ENCODE measurements at regions not wholly inside any gene's neighbourhood (a gene's known extent, or its start where the extent isn't known, plus 50 kb on each side); places are given as distances from the start of the nearest gene placed in this dataset.
A peak's percentile ranks its signal among the peaks of the same experiment; 100 is the strongest.
"Not testable (repeated sequence)": the region's sequence is repeated elsewhere in the genome, so short reads cannot be mapped to it uniquely, and the experiment has no call there.

GRCh38 chr13:79995334-79995733 is 345.6 kb downstream of the SPRY2 start:
- no peaks in the 10 kb centered on the region for H3K27me3 ChIP-seq (ENCODE audit: control insufficient read depth, insufficient read depth, low read length)
- no peak overlapping the region for H3K4me3 ChIP-seq (ENCODE audit: low read length)
- no peaks in the 10 kb centered on the region for H3K4me1 ChIP-seq (ENCODE audit: control insufficient read depth, insufficient read depth, low read length)
- H3K9me3 ChIP-seq (ENCODE audit: control insufficient read depth, insufficient read depth, low read length) = no peaks in the 10 kb centered on the region
- no peak for DNase-seq (ENCODE audit: low read depth, low spot score)
- no peak overlapping the region for H3K27ac ChIP-seq (ENCODE audit: low read length)
- no peaks in the 10 kb centered on the region for H3K36me3 ChIP-seq (ENCODE audit: control insufficient read depth, insufficient read depth, low read length)

GRCh38 chr13:79992111-79992510 is 348.8 kb downstream of the SPRY2 start:
- Histone ChIP-seq H3K4me1 (ENCODE audit: control insufficient read depth, insufficient read depth, low read length) (peaks cover 2% of the 10 kb centered on the region), H3K27ac (ENCODE audit: low read length) (no peak overlapping the region), H3K4me3 (ENCODE audit: low read length) (no peak overlapping the region), H3K9me3 (ENCODE audit: control insufficient read depth, insufficient read depth, low read length) (no peaks in the 10 kb centered on the region), H3K36me3 (ENCODE audit: control insufficient read depth, insufficient read depth, low read length) (no peaks in the 10 kb centered on the region), H3K27me3 (ENCODE audit: control insufficient read depth, insufficient read depth, low read length) (no peaks in the 10 kb centered on the region)
- no peak for DNase-seq (ENCODE audit: low read depth, low spot score)
- WGBS (ENCODE audit: insufficient coverage, insufficient read length) = no CpG with 5 or more reads among the region's 1 CpG

- Histone ChIP-seq H3K4me1 (ENCODE audit: control insufficient read depth, insufficient read depth, low read length) (peaks cover 2% of the 10 kb centered on the region), H3K36me3 (ENCODE audit: control insufficient read depth, insufficient read depth, low read length) (no peaks in the 10 kb centered on the region), H3K4me3 (ENCODE audit: low read length) (no peak overlapping the region), H3K27me3 (ENCODE audit: control insufficient read depth, insufficient read depth, low read length) (no peaks in the 10 kb centered on the region), H3K27ac (ENCODE audit: low read length) (no peak overlapping the region), H3K9me3 (ENCODE audit: control insufficient read depth, insufficient read depth, low read length) (no peaks in the 10 kb centered on the region)
- DNase-seq (ENCODE audit: low read depth, low spot score) = no peak
- WGBS (ENCODE audit: insufficient coverage, insufficient read length) = 100% methylated on average over 1 of the region's 2 CpGs
These were observed 350.9 kb downstream of the SPRY2 start for GRCh38 chr13:79990048-79990447.

GRCh38 chr13:79989217-79989661 is 351.7 kb downstream of the SPRY2 start:
- Histone ChIP-seq H3K9me3 (ENCODE audit: control insufficient read depth, insufficient read depth, low read length) (no peaks in the 10 kb centered on the region), H3K36me3 (ENCODE audit: control insufficient read depth, insufficient read depth, low read length) (no peaks in the 10 kb centered on the region), H3K4me3 (ENCODE audit: low read length) (no peak overlapping the region), H3K27ac (ENCODE audit: low read length) (no peak overlapping the region), H3K4me1 (ENCODE audit: control insufficient read depth, insufficient read depth, low read length) (peaks cover 2% of the 10 kb centered on the region), H3K27me3 (ENCODE audit: control insufficient read depth, insufficient read depth, low read length) (no peaks in the 10 kb centered on the region)
- DNase-seq (ENCODE audit: low read depth, low spot score) = no peak
- no CpG with 5 or more reads among the region's 3 CpGs for WGBS (ENCODE audit: insufficient coverage, insufficient read length)

GRCh38 chr13:79988573-79988972 is 352.4 kb downstream of the SPRY2 start:
- no CpG with 5 or more reads among the region's 3 CpGs for WGBS (ENCODE audit: insufficient coverage, insufficient read length)
- H3K27ac ChIP-seq (ENCODE audit: low read length) = no peak overlapping the region

GRCh38 chr13:79987761-79988160 is 353.2 kb downstream of the SPRY2 start:
- no peak for DNase-seq (ENCODE audit: low read depth, low spot score)
- Histone ChIP-seq H3K36me3 (ENCODE audit: control insufficient read depth, insufficient read depth, low read length) (no peaks in the 10 kb centered on the region), H3K27ac (ENCODE audit: low read length) (no peak overlapping the region), H3K4me3 (ENCODE audit: low read length) (no peak overlapping the region), H3K27me3 (ENCODE audit: control insufficient read depth, insufficient read depth, low read length) (no peaks in the 10 kb centered on the region), H3K4me1 (ENCODE audit: control insufficient read depth, insufficient read depth, low read length) (peaks cover 2% of the 10 kb centered on the region), H3K9me3 (ENCODE audit: control insufficient read depth, insufficient read depth, low read length) (no peaks in the 10 kb centered on the region)

More at GRCh38 chr13:79988573-79988972, 352.4 kb downstream of the SPRY2 start:
- Histone ChIP-seq H3K9me3 (ENCODE audit: control insufficient read depth, insufficient read depth, low read length) (no peaks in the 10 kb centered on the region), H3K27me3 (ENCODE audit: control insufficient read depth, insufficient read depth, low read length) (no peaks in the 10 kb centered on the region), H3K36me3 (ENCODE audit: control insufficient read depth, insufficient read depth, low read length) (no peaks in the 10 kb centered on the region), H3K4me1 (ENCODE audit: control insufficient read depth, insufficient read depth, low read length) (peaks cover 2% of the 10 kb centered on the region), H3K4me3 (ENCODE audit: low read length) (no peak overlapping the region)
- DNase-seq (ENCODE audit: low read depth, low spot score) = no peak

GRCh38 chr13:79987323-79987722 is 353.6 kb downstream of the SPRY2 start:
- H3K27me3 ChIP-seq (ENCODE audit: control insufficient read depth, insufficient read depth, low read length) = no peaks in the 10 kb centered on the region
- no peak overlapping the region for H3K4me3 ChIP-seq (ENCODE audit: low read length)
- peaks cover 2% of the 10 kb centered on the region for H3K4me1 ChIP-seq (ENCODE audit: control insufficient read depth, insufficient read depth, low read length)
- no peaks in the 10 kb centered on the region for H3K36me3 ChIP-seq (ENCODE audit: control insufficient read depth, insufficient read depth, low read length)
- H3K9me3 ChIP-seq (ENCODE audit: control insufficient read depth, insufficient read depth, low read length) = no peaks in the 10 kb centered on the region
- H3K27ac ChIP-seq (ENCODE audit: low read length) = no peak overlapping the region
- DNase-seq (ENCODE audit: low read depth, low spot score) = no peak

GRCh38 chr13:79986890-79987289 is 354.0 kb downstream of the SPRY2 start:
- Histone ChIP-seq H3K9me3 (ENCODE audit: control insufficient read depth, insufficient read depth, low read length) (no peaks in the 10 kb centered on the region), H3K27ac (ENCODE audit: low read length) (no peak overlapping the region), H3K4me1 (ENCODE audit: control insufficient read depth, insufficient read depth, low read length) (peaks cover 2% of the 10 kb centered on the region), H3K27me3 (ENCODE audit: control insufficient read depth, insufficient read depth, low read length) (no peaks in the 10 kb centered on the region), H3K36me3 (ENCODE audit: control insufficient read depth, insufficient read depth, low read length) (no peaks in the 10 kb centered on the region), H3K4me3 (ENCODE audit: low read length) (no peak overlapping the region)
- WGBS (ENCODE audit: insufficient coverage, insufficient read length) = no CpG with 5 or more reads among the region's 1 CpG
- no peak for DNase-seq (ENCODE audit: low read depth, low spot score)

GRCh38 chr13:79974935-79975650 is 365.8 kb downstream of the SPRY2 start:
- H3K4me3 ChIP-seq (ENCODE audit: low read length); DNase-seq (ENCODE audit: low read depth, low spot score); H3K36me3 ChIP-seq (ENCODE audit: control insufficient read depth, insufficient read depth, low read length); H3K4me1 ChIP-seq (ENCODE audit: control insufficient read depth, insufficient read depth, low read length); H3K27me3 ChIP-seq (ENCODE audit: control insufficient read depth, insufficient read depth, low read length); H3K9me3 ChIP-seq (ENCODE audit: control insufficient read depth, insufficient read depth, low read length); H3K27ac ChIP-seq (ENCODE audit: low read length): not testable (repeated sequence)
- no CpG with 5 or more reads among the region's 7 CpGs for WGBS (ENCODE audit: insufficient coverage, insufficient read length)

GRCh38 chr13:79973533-79973963 is 367.4 kb downstream of the SPRY2 start:
- Histone ChIP-seq H3K36me3 (ENCODE audit: control insufficient read depth, insufficient read depth, low read length) (no peaks in the 10 kb centered on the region), H3K27ac (ENCODE audit: low read length) (no peak overlapping the region), H3K9me3 (ENCODE audit: control insufficient read depth, insufficient read depth, low read length) (no peaks in the 10 kb centered on the region; the same call in 1 of the 2 replicates), H3K4me1 (ENCODE audit: control insufficient read depth, insufficient read depth, low read length) (no peaks in the 10 kb centered on the region), H3K27me3 (ENCODE audit: control insufficient read depth, insufficient read depth, low read length) (no peaks in the 10 kb centered on the region), H3K4me3 (ENCODE audit: low read length) (no peak overlapping the region)
- WGBS (ENCODE audit: insufficient coverage, insufficient read length) = no CpG with 5 or more reads among the region's 4 CpGs
- peak; percentile 16 for DNase-seq (ENCODE audit: low read depth, low spot score)

GRCh38 chr13:79972066-79972569 is 368.8 kb downstream of the SPRY2 start:
- DNase-seq (ENCODE audit: low read depth, low spot score) = no peak
- H3K4me3 ChIP-seq (ENCODE audit: low read length) = no peak overlapping the region
- no peaks in the 10 kb centered on the region for H3K36me3 ChIP-seq (ENCODE audit: control insufficient read depth, insufficient read depth, low read length)
- no peaks in the 10 kb centered on the region; the same call in 1 of the 2 replicates for H3K9me3 ChIP-seq (ENCODE audit: control insufficient read depth, insufficient read depth, low read length)
- no CpG with 5 or more reads among the region's 2 CpGs for WGBS (ENCODE audit: insufficient coverage, insufficient read length)
- H3K4me1 ChIP-seq (ENCODE audit: control insufficient read depth, insufficient read depth, low read length) = no peaks in the 10 kb centered on the region
- H3K27ac ChIP-seq (ENCODE audit: low read length) = no peak overlapping the region
- no peaks in the 10 kb centered on the region for H3K27me3 ChIP-seq (ENCODE audit: control insufficient read depth, insufficient read depth, low read length)
